Loucy (cell line): ENCODE measurements at regions not wholly inside any gene's neighbourhood (a gene's known extent, or its start where the extent isn't known, plus 50 kb on each side); places are given as distances from the start of the nearest gene placed in this dataset.

ENCODE experiments used
- CTCF ChIP-seq: fragments of 200-600 bp; sonication (generic); conservative IDR thresholded peaks from 2 replicates; pipeline ENCODE4 v1.5.1; 2014; ENCODE audit warnings: mild to moderate bottlenecking, antibody characterized with exemption, low read length
- EZH2phosphoT487 ChIP-seq: fragments of 200-600 bp; IDR thresholded peaks from 2 replicates; pipeline ENCODE4 v1.6.1; 2018; ENCODE audit warnings: antibody characterized with exemption, mild to moderate bottlenecking, moderate library complexity, borderline replicate concordance

DNA sequence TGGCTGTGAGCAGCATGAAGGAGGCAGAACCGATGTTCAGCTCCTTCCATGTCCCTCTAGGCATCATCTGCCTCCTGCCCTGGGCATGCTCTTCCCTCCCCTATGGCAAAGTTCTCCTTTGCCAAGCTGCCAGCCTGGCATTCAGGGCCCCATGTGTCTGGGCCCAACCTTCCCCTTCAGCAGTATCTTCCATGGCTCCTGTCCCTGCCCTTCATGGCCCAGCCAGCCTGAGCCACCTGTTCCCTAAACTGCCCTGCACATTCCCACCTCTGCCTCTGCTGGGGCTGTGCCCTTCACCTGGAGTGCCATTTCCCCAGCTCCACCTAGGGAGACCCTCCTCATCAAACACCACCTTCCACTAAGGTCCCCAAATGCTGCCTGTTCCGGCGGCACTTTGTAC lies 74.0 kb upstream of the TCL1A start:
- TF ChIP-seq CTCF (no peak), EZH2phosphoT487 (no peak)
